GM18498 (cell line): ENCODE measurements at regions not wholly inside any gene's neighbourhood (a gene's known extent, or its start where the extent isn't known, plus 50 kb on each side); places are given as distances from the start of the nearest gene placed in this dataset.
A peak's percentile ranks its signal among the peaks of the same experiment; 100 is the strongest.
"Not testable (repeated sequence)": the region's sequence is repeated elsewhere in the genome, so short reads cannot be mapped to it uniquely, and the experiment has no call there.

Source experiments
- ATAC-seq: cut with Tn5 transposase; IDR thresholded peaks from one replicate; pipeline ENCODE4 v1.9.1; 2021; ENCODE audit warnings: mild to moderate bottlenecking, moderate library complexity; ENCODE audit not compliant: unreplicated experiment

GRCh38 chr5:101664071-101664791, 631.9 kb downstream of the SLCO4C1 start:
- no peak for ATAC-seq

- ATAC-seq = no peak
Measured at GRCh38 chr5:101663543-101663942, 632.5 kb downstream of the SLCO4C1 start.

- ATAC-seq = no peak
Measured at GRCh38 chr5:101662263-101662662, 633.8 kb downstream of the SLCO4C1 start.

GRCh38 chr5:101658433-101658832, 637.7 kb downstream of the SLCO4C1 start:
- no peak for ATAC-seq

- no peak for ATAC-seq
Measured at GRCh38 chr5:101653996-101654395, 642.1 kb downstream of the SLCO4C1 start.

- no peak for ATAC-seq
Measured at GRCh38 chr5:101647861-101648260, 648.2 kb downstream of the SLCO4C1 start.

- ATAC-seq = no peak
Measured at GRCh38 chr5:101643794-101644193, 652.3 kb downstream of the SLCO4C1 start.

GRCh38 chr5:101637599-101637998, 658.5 kb downstream of the SLCO4C1 start:
- no peak for ATAC-seq

GRCh38 chr5:101627770-101628169, 668.3 kb downstream of the SLCO4C1 start:
- not testable (repeated sequence) for ATAC-seq

- ATAC-seq = no peak
Measured at GRCh38 chr5:101626572-101626971, 669.5 kb downstream of the SLCO4C1 start.

GRCh38 chr5:101611039-101611438, 685.0 kb downstream of the SLCO4C1 start:
- ATAC-seq = no peak

- no peak for ATAC-seq
Measured at GRCh38 chr5:101608322-101608721, 687.8 kb downstream of the SLCO4C1 start.

GRCh38 chr5:101605700-101606099, 690.4 kb downstream of the SLCO4C1 start:
- ATAC-seq = no peak

GRCh38 chr5:101600614-101601013, 695.5 kb downstream of the SLCO4C1 start:
- no peak for ATAC-seq

GRCh38 chr5:101590384-101590783, 687.3 kb upstream of the ST8SIA4 start:
- ATAC-seq = peak; percentile 55

- ATAC-seq = no peak
Measured at GRCh38 chr5:101585366-101585765, 682.3 kb upstream of the ST8SIA4 start.

- no peak for ATAC-seq
Measured at GRCh38 chr5:101580591-101580990, 677.5 kb upstream of the ST8SIA4 start.

GRCh38 chr5:101574017-101574416, 670.9 kb upstream of the ST8SIA4 start:
- ATAC-seq = no peak

- ATAC-seq = no peak
Measured at GRCh38 chr5:101561018-101561417, 657.9 kb upstream of the ST8SIA4 start.

GRCh38 chr5:101543780-101544179, 640.7 kb upstream of the ST8SIA4 start:
- no peak for ATAC-seq

GRCh38 chr5:101539315-101539714, 636.2 kb upstream of the ST8SIA4 start:
- no peak for ATAC-seq

GRCh38 chr5:101535626-101536025, 632.5 kb upstream of the ST8SIA4 start:
- no peak for ATAC-seq

GRCh38 chr5:101534491-101535110, 631.5 kb upstream of the ST8SIA4 start:
- ATAC-seq = no peak
